Panc1 (cell line): ENCODE measurements at regions not wholly inside any gene's neighbourhood (a gene's known extent, or its start where the extent isn't known, plus 50 kb on each side); places are given as distances from the start of the nearest gene placed in this dataset.

ENCODE experiments used
- ATAC-seq: fragments of 200-7000 bp; cut with Tn5 transposase; 2 replicates; pipeline ENCODE4 v1.9.1; 2020; ENCODE audit warnings: mild to moderate bottlenecking, moderate library complexity
- BruUV-seq: library from RNA; stranded (reverse); fragments of 400-500 nt; replicated peaks from 2 replicates; lab custom pipeline; 2021; lab: Mats Ljungman, UMichigan
- CTCF ChIA-PET: fragments of 300-600 bp; sonication (Branson Sonifier 250); formaldehyde crosslinking; loops from one replicate; lab custom pipeline; 2022; ENCODE audit warnings: antibody characterized with exemption; lab: Charles Lee
- POLR2A ChIA-PET: fragments of 300-600 bp; sonication (Branson Sonifier 250); formaldehyde crosslinking; loops from one replicate; lab custom pipeline; 2022; ENCODE audit warnings: antibody characterized with exemption; lab: Charles Lee
- DNase-seq: peaks from one replicate; pipeline ENCODE4 v3.0.0-alpha.2; 2010; ENCODE audit warnings: low read depth, low spot score
- H3K27ac ChIP-seq: 2 replicates; pipeline ENCODE4 v1.5.1; 2011; ENCODE audit warnings: mild to moderate bottlenecking, low read length, inconsistent platforms
- H3K27me3 ChIP-seq: fragments of 200-500 bp; sonication (Bioruptor generic); 2 replicates; pipeline ENCODE4 v1.6.0; 2014; ENCODE audit warnings: low read length, inconsistent platforms; ENCODE audit not compliant: control insufficient read depth, insufficient read depth
- H3K36me3 ChIP-seq: fragments of 200-500 bp; sonication (Bioruptor generic); 2 replicates; pipeline ENCODE4 v1.5.1; 2014; ENCODE audit warnings: inconsistent platforms, mild to moderate bottlenecking, low read length, moderate library complexity; ENCODE audit not compliant: control insufficient read depth, insufficient read depth
- H3K4me1 ChIP-seq: 2 replicates; pipeline ENCODE4 v1.5.1; 2011; ENCODE audit warnings: inconsistent platforms, mild to moderate bottlenecking, low read length, moderate library complexity; ENCODE audit not compliant: control insufficient read depth, insufficient read depth
- H3K4me3 ChIP-seq, 2 experiments: 2 replicates each; pipeline ENCODE4 v1.5.1; 2011 to 2012; ENCODE audit warnings: low read depth in 2 of 2, low read length in 2 of 2, mild to moderate bottlenecking in 2 of 2, inconsistent platforms in 1 of 2, moderate library complexity in 1 of 2
- H3K9me3 ChIP-seq: fragments of 200-500 bp; sonication (Bioruptor generic); 2 replicates; pipeline ENCODE4 v1.5.1; 2014; ENCODE audit warnings: low read depth, mild to moderate bottlenecking, inconsistent platforms, low read length, moderate library complexity; ENCODE audit not compliant: control insufficient read depth, insufficient read depth
- CTCF ChIP-seq: fragments of 450-650 bp; IDR thresholded peaks from 2 replicates; pipeline ENCODE4 v1.5.1; 2017; ENCODE audit warnings: mild to moderate bottlenecking
- POLR2AphosphoS5 ChIP-seq: IDR thresholded peaks from 2 replicates; pipeline ENCODE4 v1.6.1; 2012; ENCODE audit warnings: mild to moderate bottlenecking, low read depth, low read length, moderate library complexity
- REST ChIP-seq, 2 experiments: IDR thresholded peaks; 2 replicates each; pipeline ENCODE4 v1.6.1; 2011 to 2012; ENCODE audit warnings: low read depth in 2 of 2, control low read depth in 1 of 2, low read length in 1 of 2, mild to moderate bottlenecking in 1 of 2, moderate library complexity in 1 of 2; ENCODE audit not compliant: insufficient read depth in 1 of 2
- SIN3A ChIP-seq: IDR thresholded peaks from 2 replicates; pipeline ENCODE4 v1.6.1; 2012; ENCODE audit warnings: low read depth, mild to moderate bottlenecking, low read length, moderate library complexity, borderline replicate concordance; ENCODE audit not compliant: insufficient read depth
- TCF7L2 ChIP-seq: IDR thresholded peaks from 2 replicates; pipeline ENCODE4 v1.6.1; 2011; ENCODE audit warnings: mild to moderate bottlenecking, low read depth, low read length, inconsistent platforms
- in situ Hi-C: cut with HindIII; loops from 2 replicates; pipeline ENCODE4 v1.10.0; 2016; ENCODE audit warnings: low sequenced_read_pairs, low pct_unique_long_range_greater_than_20kb
- intact Hi-C: fragments of 100-400 bp; cut with micrococcal nuclease; formaldehyde crosslinking; loops from one replicate; pipeline ENCODE4 v1.10.0; 2022; ENCODE audit not compliant: unreplicated experiment

- in situ Hi-C loops (no loop called here), intact Hi-C loops (no loop called here)
- ATAC-seq (no peak), DNase-seq (no peak)
- H3K4me1 ChIP-seq = no peaks in the 10 kb centered on the region
- no peak overlapping the region for H3K4me3 ChIP-seq
- H3K9me3 ChIP-seq = no peaks in the 10 kb centered on the region
- no TSS peak for BruUV-seq
- H3K27ac ChIP-seq = no peak overlapping the region
- no peaks in the 10 kb centered on the region for H3K36me3 ChIP-seq
- ChIA-PET POLR2A (no interaction called here), CTCF (no interaction called here)
- H3K27me3 ChIP-seq = no peaks in the 10 kb centered on the region
- TF ChIP-seq SIN3A (no peak), TCF7L2 (no peak), POLR2AphosphoS5 (no peak), REST (IDR thresholded peaks at IDR 0.05; ENCODE audit: insufficient read depth in 1 of 2, low read depth in 2 of 2, low read length in 1 of 2) (no peak)
Observed at GRCh38 chr5:136590581-136590980, 225.2 kb upstream of the TRPC7 start.

- no TSS peak for BruUV-seq
- no peaks in the 10 kb centered on the region for H3K27me3 ChIP-seq
- H3K4me1 ChIP-seq = no peaks in the 10 kb centered on the region
- ChIA-PET CTCF (no interaction called here), POLR2A (no interaction called here)
- no peaks in the 10 kb centered on the region for H3K9me3 ChIP-seq
- no peak overlapping the region for H3K4me3 ChIP-seq
- ATAC-seq (no peak), DNase-seq (no peak)
- in situ Hi-C loops (no loop called here), intact Hi-C loops (no loop called here)
- no peak overlapping the region for H3K27ac ChIP-seq
- H3K36me3 ChIP-seq = no peaks in the 10 kb centered on the region
- TF ChIP-seq CTCF (no peak), POLR2AphosphoS5 (no peak), TCF7L2 (no peak), SIN3A (no peak), REST (IDR thresholded peaks at IDR 0.05; ENCODE audit: insufficient read depth in 1 of 2, low read depth in 2 of 2, low read length in 1 of 2) (no peak)
Observed at GRCh38 chr5:136586196-136586595, 220.9 kb upstream of the TRPC7 start.
